NCI-H69 (cell line): ENCODE measurements at regions not wholly inside any gene's neighbourhood (a gene's known extent, or its start where the extent isn't known, plus 50 kb on each side); places are given as distances from the start of the nearest gene placed in this dataset.
"Not testable (repeated sequence)": the region's sequence is repeated elsewhere in the genome, so short reads cannot be mapped to it uniquely, and the experiment has no call there.

Experiments used
- DNase-seq: peaks from one replicate; lab custom pipeline; 2025; lab: John Stamatoyannopoulos, UW

GRCh38 chr13:54593504-54593903 is 1564.9 kb downstream of the OLFM4 start:
- DNase-seq = peak; percentile 54

- DNase-seq = no peak
These were observed 1569.0 kb downstream of the OLFM4 start for GRCh38 chr13:54597540-54598088.

GRCh38 chr13:54599413-54599812 is 1570.8 kb downstream of the OLFM4 start:
- DNase-seq = no peak

GRCh38 chr13:54606944-54607343 is 1578.3 kb downstream of the OLFM4 start:
- no peak for DNase-seq

GRCh38 chr13:54607421-54607820 is 1578.8 kb downstream of the OLFM4 start:
- DNase-seq = no peak

- peak; percentile 68 for DNase-seq
These were observed 1582.8 kb downstream of the OLFM4 start for GRCh38 chr13:54611390-54611789.

- peak; percentile 95 for DNase-seq
These were observed 1586.1 kb downstream of the OLFM4 start for GRCh38 chr13:54614726-54615125.

- not testable (repeated sequence) for DNase-seq
These were observed 1597.9 kb downstream of the OLFM4 start for GRCh38 chr13:54626504-54626903.

GRCh38 chr13:54627646-54628372 is 1599.2 kb downstream of the OLFM4 start:
- no peak for DNase-seq

- no peak for DNase-seq
These were observed 1599.8 kb downstream of the OLFM4 start for GRCh38 chr13:54628383-54628782.

GRCh38 chr13:54633456-54633855 is 1604.8 kb downstream of the OLFM4 start:
- peak; percentile 17 for DNase-seq

- peak; percentile 27 for DNase-seq
These were observed 1607.6 kb downstream of the OLFM4 start for GRCh38 chr13:54636231-54636630.

GRCh38 chr13:54637366-54637765 is 1608.8 kb downstream of the OLFM4 start:
- DNase-seq = peak; percentile 59

GRCh38 chr13:54640719-54641118 is 1612.1 kb downstream of the OLFM4 start:
- no peak for DNase-seq

- DNase-seq = peak; percentile 18
These were observed 1615.2 kb downstream of the OLFM4 start for GRCh38 chr13:54643863-54644262.

- peak; percentile 49 for DNase-seq
These were observed 1618.7 kb downstream of the OLFM4 start for GRCh38 chr13:54647275-54647674.

GRCh38 chr13:54657588-54657987 is 1629.0 kb downstream of the OLFM4 start:
- no peak for DNase-seq

GRCh38 chr13:54658771-54659170 is 1630.2 kb downstream of the OLFM4 start:
- no peak for DNase-seq

GRCh38 chr13:54660277-54660676 is 1631.7 kb downstream of the OLFM4 start:
- no peak for DNase-seq

GRCh38 chr13:54676526-54677113 is 1648.0 kb downstream of the OLFM4 start:
- DNase-seq = no peak

GRCh38 chr13:54682184-54682583 is 1653.6 kb downstream of the OLFM4 start:
- peak; percentile 1 for DNase-seq

GRCh38 chr13:54687173-54687572 is 1658.6 kb downstream of the OLFM4 start:
- no peak for DNase-seq

- DNase-seq = no peak
These were observed 1671.2 kb downstream of the OLFM4 start for GRCh38 chr13:54699831-54700230.
